K562 (cell line): ENCODE measurements at regions not wholly inside any gene's neighbourhood (a gene's known extent, or its start where the extent isn't known, plus 50 kb on each side); places are given as distances from the start of the nearest gene placed in this dataset.
A peak's percentile ranks its signal among the peaks of the same experiment; 100 is the strongest.

Experiments
- ATAC-seq: fragments of 200-7000 bp; cut with Tn5 transposase; 3 replicates; pipeline ENCODE4 v1.9.1; 2020; ENCODE audit warnings: moderate library complexity
- BruUV-seq: library from RNA; stranded (reverse); fragments of 400-500 nt; replicated peaks from 2 replicates; lab custom pipeline; 2021; lab: Mats Ljungman, UMichigan
- CTCF ChIA-PET: fragments of 300-600 bp; formaldehyde crosslinking; extraction: SDS; loops from one replicate; lab custom pipeline; 2021; ENCODE audit warnings: low intra/inter-chr PET ratio; lab: Yijun Ruan, JAX
- POLR2A ChIA-PET: fragments of 300-600, 350-650 bp; sonication (Branson Sonifier 250); formaldehyde crosslinking; extraction: SDS; loops from one replicate; lab custom pipeline; 2021; ENCODE audit warnings: antibody characterized with exemption, inconsistent platforms; lab: Yijun Ruan, JAX
- DNase-seq, 4 experiments: peaks; one replicate each; pipeline versions ENCODE4 v3.0.0 to v3.0.0-alpha.2; 2011 to 2018; ENCODE audit warnings: low spot score in 3 of 4, mixed read lengths in 3 of 4; ENCODE audit errors: extremely low read depth in 1 of 4
- FAIRE-seq: peaks from 2 replicates; lab custom pipeline; 2011; peaks lifted over from hg19 to GRCh38; lab: Jason Lieb, UNC
- H2AFZ ChIP-seq: 2 replicates; pipeline ENCODE4 v1.6.0; 2011; ENCODE audit warnings: low read depth, low read length, control low read depth, inconsistent platforms
- H3K27ac ChIP-seq: fragments of 200-600 bp; 3 replicates; pipeline ENCODE4 v1.8.0; 2011; ENCODE audit warnings: low read depth, mild to moderate bottlenecking, control low read depth, inconsistent platforms, low read length, moderate library complexity, mixed read lengths; ENCODE audit errors: extremely low read depth
- H3K27me3 ChIP-seq, 2 experiments: fragments of 300-600 bp in 1 of 2; 2 replicates in 1 of 2; 3 replicates in 1 of 2; pipeline versions ENCODE4 v1.6.0 to v1.8.0; 2011; ENCODE audit warnings: inconsistent platforms in 2 of 2, low read length in 2 of 2, mild to moderate bottlenecking in 1 of 2, mixed read lengths in 1 of 2, moderate library complexity in 1 of 2; ENCODE audit not compliant: control insufficient read depth in 2 of 2, insufficient read depth in 2 of 2
- H3K36me3 ChIP-seq: fragments of 300-600 bp; 3 replicates; pipeline ENCODE4 v1.8.0; 2011; ENCODE audit warnings: mild to moderate bottlenecking, low read length, inconsistent platforms; ENCODE audit not compliant: control insufficient read depth, insufficient read depth
- H3K4me1 ChIP-seq, 2 experiments: fragments of 200-600 bp in 1 of 2; replicated peaks in 1 of 2; 2 replicates in 1 of 2; 3 replicates in 1 of 2; pipeline versions ENCODE4 v1.5.1 to v1.8.0; 2011; ENCODE audit warnings: inconsistent platforms in 2 of 2, low read length in 2 of 2, mild to moderate bottlenecking in 1 of 2, mixed read lengths in 1 of 2, moderate library complexity in 1 of 2; ENCODE audit not compliant: control insufficient read depth in 2 of 2, insufficient read depth in 2 of 2
- H3K4me2 ChIP-seq: 2 replicates; pipeline ENCODE4 v1.6.1; 2011; ENCODE audit warnings: low read length, control low read depth, inconsistent platforms, mixed read lengths; ENCODE audit not compliant: insufficient read depth
- H3K4me3 ChIP-seq: fragments of 200-600 bp; sonication (generic), shearing (Covaris generic); 2 replicates; pipeline ENCODE4 v1.5.1; 2016; ENCODE audit warnings: control low read depth, inconsistent platforms
- H3K79me2 ChIP-seq: fragments of 200-600 bp; 3 replicates; pipeline ENCODE4 v1.8.0; 2011; ENCODE audit warnings: low read length, inconsistent platforms; ENCODE audit not compliant: control insufficient read depth, insufficient read depth
- H3K9ac ChIP-seq, 2 experiments: 2 replicates each; pipeline versions ENCODE4 v1.6.0 to v1.6.1; 2011; ENCODE audit warnings: low read depth in 2 of 2, low read length in 2 of 2, control low read depth in 1 of 2, inconsistent platforms in 1 of 2, mild to moderate bottlenecking in 1 of 2, mixed read lengths in 1 of 2; ENCODE audit not compliant: insufficient read depth in 1 of 2
- H3K9me1 ChIP-seq: one replicate; pipeline ENCODE4 v1.6.0; 2011; ENCODE audit warnings: inconsistent platforms, mild to moderate bottlenecking, low read length, moderate library complexity; ENCODE audit not compliant: control insufficient read depth, insufficient read depth
- H3K9me3 ChIP-seq: replicated peaks from 2 replicates; pipeline ENCODE4 v1.5.1; 2011; ENCODE audit warnings: low read depth, low read length, inconsistent platforms; ENCODE audit not compliant: control insufficient read depth, insufficient read depth
- H4K20me1 ChIP-seq: replicated peaks from 2 replicates; pipeline ENCODE4 v1.6.1; 2011; ENCODE audit warnings: low read length, inconsistent platforms, mixed read lengths; ENCODE audit not compliant: control insufficient read depth, insufficient read depth
- ESRRB ChIP-seq: fragments of 250-450 bp; sonication (Bioruptor Pico); IDR thresholded peaks from 2 replicates; pipeline ENCODE4 v1.5.0; 2020; ENCODE audit warnings: mild to moderate bottlenecking, moderate library complexity, borderline replicate concordance
- HCFC1 ChIP-seq: IDR thresholded peaks from 2 replicates; pipeline ENCODE4 v1.6.1; 2012; ENCODE audit warnings: low read depth, low read length, improper control_type of control experiment
- HNRNPLL ChIP-seq: fragments of 200-400 bp; formaldehyde crosslinking; IDR thresholded peaks from 2 replicates; pipeline ENCODE4 v1.6.1; 2017; ENCODE audit warnings: low read length, low read depth, mild to moderate bottlenecking; ENCODE audit not compliant: poor library complexity, severe bottlenecking
- KHSRP ChIP-seq: fragments of 450-650 bp; IDR thresholded peaks from 2 replicates; pipeline ENCODE4 v1.6.1; 2017
- MYBL2 ChIP-seq, 2 experiments: fragments of 450-650 bp in 1 of 2; sonication (generic) in 1 of 2; formaldehyde crosslinking in 1 of 2; IDR thresholded peaks; 2 replicates each; pipeline versions ENCODE4 v1.6.1 to v1.8.1; 2017 to 2022; ENCODE audit warnings: borderline replicate concordance in 1 of 2, inconsistent platforms in 1 of 2, low read depth in 1 of 2, mild to moderate bottlenecking in 1 of 2, missing genetic modification reagents in 1 of 2, moderate library complexity in 1 of 2
- PHB2 ChIP-seq: fragments of 450-650 bp; IDR thresholded peaks from 2 replicates; pipeline ENCODE4 v1.6.1; 2017; ENCODE audit warnings: low read depth
- RBM14 ChIP-seq: fragments of 200-400 bp; formaldehyde crosslinking; IDR thresholded peaks from 2 replicates; pipeline ENCODE4 v1.6.1; 2018; ENCODE audit warnings: low read depth, mild to moderate bottlenecking, low read length, moderate library complexity, borderline replicate concordance; ENCODE audit not compliant: insufficient read depth
- TCF7 ChIP-seq: sonication (generic); IDR thresholded peaks from 2 replicates; pipeline ENCODE4 v1.6.1; 2016; ENCODE audit warnings: antibody characterized with exemption, borderline replicate concordance
- TEAD2 ChIP-seq: fragments of 450-650 bp; IDR thresholded peaks from 2 replicates; pipeline ENCODE4 v1.6.1; 2016; ENCODE audit warnings: missing genetic modification characterization, control low read depth, missing compliant biosample characterization
- YY1 ChIP-seq, 3 experiments: IDR thresholded peaks; 2 replicates each; pipeline ENCODE4 v1.6.1; 2011; ENCODE audit warnings: low read length in 2 of 3, mild to moderate bottlenecking in 2 of 3, moderate library complexity in 2 of 3, borderline replicate concordance in 1 of 3, control low read depth in 1 of 3, low read depth in 1 of 3; ENCODE audit not compliant: insufficient read depth in 3 of 3, insufficient replicate concordance in 2 of 3, control insufficient read depth in 1 of 3, insufficient read length in 1 of 3; ENCODE audit errors: extremely low read depth in 1 of 3
- ZBTB8A ChIP-seq: fragments of 450-650 bp; IDR thresholded peaks from 2 replicates; pipeline ENCODE4 v1.6.1; 2018; ENCODE audit warnings: mild to moderate bottlenecking, moderate library complexity; ENCODE audit not compliant: partially characterized antibody
- ZFPM2 ChIP-seq: fragments of 250-450 bp; sonication (Bioruptor Pico); IDR thresholded peaks from 2 replicates; pipeline ENCODE4 v1.5.1; 2022; ENCODE audit warnings: mild to moderate bottlenecking
- ZNF561 ChIP-seq: fragments of 450-650 bp; formaldehyde crosslinking; conservative IDR thresholded peaks from 2 replicates; pipeline ENCODE4 v1.4.0; 2020; ENCODE audit warnings: mild to moderate bottlenecking, moderate library complexity
- WGBS: fragments of 100-300 bp; shearing (Covaris generic); methylation state at CpG from one replicate; pipeline ENCODE4 v1.1.6; 2016; ENCODE audit warnings: low coverage, mixed read lengths; ENCODE audit not compliant: insufficient coverage; ENCODE audit errors: missing lambda C conversion rate; 5-methylcytosine and 5-hydroxymethylcytosine counted together
- in situ Hi-C: fragments of 300-500 bp; cut with MboI; formaldehyde crosslinking; loops from 4 replicates; pipeline ENCODE4 v1.15.0; 2018; ENCODE audit warnings: inconsistent platforms, mixed read lengths
- intact Hi-C: fragments of 100-400 bp; cut with micrococcal nuclease; formaldehyde crosslinking; loops from 2 replicates; pipeline ENCODE4 v1.14.2; 2022
- TF ChIP-seq, protein P1 (sequence below): fragments of 250-450 bp; sonication (Bioruptor Pico); IDR thresholded peaks from 2 replicates; pipeline ENCODE4 v1.8.0; 2021; ENCODE audit warnings: borderline replicate concordance, mild to moderate bottlenecking, moderate library complexity; ENCODE audit not compliant: poor library complexity, severe bottlenecking
- TF ChIP-seq, protein P2 (sequence below): fragments of 250-450 bp; sonication (Bioruptor Pico); IDR thresholded peaks from 2 replicates; pipeline ENCODE4 v1.9.0; 2021; ENCODE audit warnings: mild to moderate bottlenecking
- TF ChIP-seq, protein P3 (sequence below): fragments of 250-450 bp; sonication (Bioruptor Pico); IDR thresholded peaks from 2 replicates; pipeline ENCODE4 v1.8.0; 2021; ENCODE audit warnings: moderate library complexity, mild to moderate bottlenecking, inconsistent platforms

DNA sequence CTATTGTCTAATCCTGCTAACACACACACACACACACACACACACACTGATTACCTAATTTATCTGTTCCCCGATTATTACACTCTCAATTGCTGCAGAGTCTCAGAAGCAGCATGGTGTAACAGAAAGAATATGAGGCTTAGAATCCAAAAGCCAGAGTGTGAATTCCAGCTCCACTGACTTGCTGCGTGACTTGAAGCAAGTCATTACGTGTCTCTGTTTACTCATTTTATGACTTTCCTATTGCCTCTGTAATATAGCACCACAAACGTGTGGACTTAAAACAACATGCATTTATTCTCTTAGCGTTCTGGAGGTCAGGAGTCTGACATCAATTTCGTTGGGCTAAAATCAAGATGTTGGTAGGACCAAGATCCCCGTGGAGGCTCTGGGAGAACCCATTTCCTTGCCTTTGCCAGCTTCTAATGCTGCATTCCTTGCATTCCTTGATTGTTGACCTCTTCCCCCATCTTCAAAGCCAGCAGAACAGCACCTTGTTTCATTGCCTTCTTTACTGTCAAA lies 55.9 kb upstream of the ATP5PO start (continued):
- TF ChIP-seq TCF7: no peak

DNA sequence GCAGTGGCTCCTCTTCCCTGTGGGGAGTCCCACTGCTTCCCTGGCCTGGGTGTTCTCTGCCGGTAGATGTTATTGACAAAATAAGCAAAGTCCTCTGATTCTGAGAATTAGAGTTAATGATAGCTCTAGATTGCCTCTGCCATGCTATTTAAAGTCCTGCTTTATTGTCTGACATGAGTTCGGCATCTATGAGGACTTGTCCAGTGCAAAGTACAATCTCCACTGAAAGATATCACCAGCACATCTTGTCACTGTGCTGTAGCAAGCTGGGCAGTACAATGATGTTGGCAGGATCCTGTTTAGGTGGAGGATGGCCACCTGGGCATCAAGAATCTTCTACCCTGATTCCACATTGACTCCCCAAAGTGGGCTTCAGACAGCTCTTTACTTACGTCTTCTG lies 54.0 kb upstream of the ATP5PO start:
- no peak for FAIRE-seq
- CTCF ChIA-PET: no interaction called here
- no peak overlapping the region for H3K4me2 ChIP-seq
- TF ChIP-seq ZNF561 (CRISPR knock-in tag): no peak
- TF ChIP-seq, protein P1, sequence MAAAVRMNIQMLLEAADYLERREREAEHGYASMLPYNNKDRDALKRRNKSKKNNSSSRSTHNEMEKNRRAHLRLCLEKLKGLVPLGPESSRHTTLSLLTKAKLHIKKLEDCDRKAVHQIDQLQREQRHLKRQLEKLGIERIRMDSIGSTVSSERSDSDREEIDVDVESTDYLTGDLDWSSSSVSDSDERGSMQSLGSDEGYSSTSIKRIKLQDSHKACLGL (CRISPR knock-in tag): no peak
- no peak for TF ChIP-seq ZBTB8A
- no peak for TF ChIP-seq PHB2
- TF ChIP-seq HCFC1: no peak
- no peak for TF ChIP-seq ESRRB
- TF ChIP-seq MYBL2 (IDR thresholded peaks at IDR 0.05; ENCODE audit: low read depth): no peak
- no peak for TF ChIP-seq MYBL2 (CRISPR knock-in tag; IDR thresholded peaks at IDR 0.05; ENCODE audit: borderline replicate concordance)
- no peak for TF ChIP-seq HNRNPLL
- no peak for TF ChIP-seq KHSRP
- TF ChIP-seq, protein P2, sequence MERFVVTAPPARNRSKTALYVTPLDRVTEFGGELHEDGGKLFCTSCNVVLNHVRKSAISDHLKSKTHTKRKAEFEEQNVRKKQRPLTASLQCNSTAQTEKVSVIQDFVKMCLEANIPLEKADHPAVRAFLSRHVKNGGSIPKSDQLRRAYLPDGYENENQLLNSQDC: no peak
- TF ChIP-seq, protein P3, sequence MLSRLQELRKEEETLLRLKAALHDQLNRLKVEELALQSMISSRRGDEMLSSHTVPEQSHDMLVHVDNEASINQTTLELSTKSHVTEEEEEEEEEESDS: no peak
- no peak for TF ChIP-seq YY1 (IDR thresholded peaks at IDR 0.05; ENCODE audit: borderline replicate concordance in 1 of 3, control insufficient read depth in 1 of 3, extremely low read depth in 1 of 3, insufficient read depth in 3 of 3, insufficient read length in 1 of 3, insufficient replicate concordance in 2 of 3, low read depth in 1 of 3, low read length in 2 of 3)
- TF ChIP-seq ZFPM2 (CRISPR knock-in tag): no peak
- no peak for TF ChIP-seq RBM14
- TF ChIP-seq TEAD2 (tag): no peak

More for the DNA sequence above, 54.0 kb upstream of the ATP5PO start:
- intact Hi-C loops: no loop called here
- in situ Hi-C loops: no loop called here
- Histone ChIP-seq H3K4me1 (peaks cover 0 to 46% of the 10 kb centered on the region in 2 experiments; a peak in 4 of 5 replicates), H3K9me3 (no peaks in the 10 kb centered on the region), H3K4me3 (no peak overlapping the region), H4K20me1 (no peaks in the 10 kb centered on the region), H3K9me1 (no peaks in the 10 kb centered on the region), H3K36me3 (no peaks in the 10 kb centered on the region), H3K79me2 (no peaks in the 10 kb centered on the region), H3K27me3 (no peaks in the 10 kb centered on the region), H3K9ac (no peak overlapping the region), H3K27ac (no peak overlapping the region), H2AFZ (peak overlapping the region; percentile 15)
- ATAC-seq (no peak), DNase-seq (no peak)
- no TSS peak for BruUV-seq
- 49% methylated on average over 3 of the region's 3 CpGs for WGBS
- POLR2A ChIA-PET: interaction anchor here (0.9 to 1.6 kb wide), 6 partner anchors 8 to 107 kb away, joined by 3 to 8 read pairs (median 4); no protein-coding TSS in a partner anchor
